Peyer's patch (tissue), 4 donors: ENCODE measurements at regions not wholly inside any gene's neighbourhood (a gene's known extent, or its start where the extent isn't known, plus 50 kb on each side); places are given as distances from the start of the nearest gene placed in this dataset.
A peak's percentile ranks its signal among the peaks of the same experiment; 100 is the strongest.

Source experiments
- DNase-seq, 3 donors: peaks; one replicate each; pipeline ENCODE4 v3.0.0-alpha.2; 2017 to 2019
- H3K27ac ChIP-seq, 4 donors: fragments of 200-600 bp; sonication (generic); one replicate each; pipeline ENCODE4 v1.5.1; 2016 to 2019
- H3K27me3 ChIP-seq, 2 donors: fragments of 200-600 bp; sonication (generic); one replicate each; pipeline ENCODE4 v1.5.1; 2019
- H3K36me3 ChIP-seq, 3 donors: fragments of 200-600 bp; sonication (generic); one replicate each; pipeline ENCODE4 v1.5.1; 2016 to 2019
- H3K4me1 ChIP-seq, 4 donors: fragments of 200-600 bp; sonication (generic); one replicate each; pipeline ENCODE4 v1.5.1; 2016 to 2019
- H3K4me3 ChIP-seq, 4 donors: fragments of 200-600 bp; sonication (generic); 1 replicate in 3 of 4; 2 replicates in 1 of 4; pipeline ENCODE4 v1.5.1; 2016 to 2019; ENCODE audit warnings: mild to moderate bottlenecking in 1 of 4
- H3K9me3 ChIP-seq, 4 donors: fragments of 200-600 bp; sonication (generic); one replicate each; pipeline ENCODE4 v1.5.1; 2016 to 2019; ENCODE audit warnings: mild to moderate bottlenecking in 1 of 4
- CTCF ChIP-seq, 6 experiments: fragments of 450-650 bp in 4 of 6; fragments of 200-600 bp in 2 of 6; sonication (generic) in 1 of 6; IDR thresholded peaks; one replicate each; pipeline ENCODE4 v1.5.1; 2017 to 2019; ENCODE audit warnings: antibody characterized with exemption in 6 of 6, mild to moderate bottlenecking in 3 of 6, moderate library complexity in 1 of 6
- POLR2A ChIP-seq, 2 donors: fragments of 450-650 bp; IDR thresholded peaks; one replicate each; pipeline ENCODE4 v1.5.1; 2017; ENCODE audit warnings: antibody characterized with exemption in 2 of 2, mild to moderate bottlenecking in 2 of 2, moderate library complexity in 2 of 2

DNA sequence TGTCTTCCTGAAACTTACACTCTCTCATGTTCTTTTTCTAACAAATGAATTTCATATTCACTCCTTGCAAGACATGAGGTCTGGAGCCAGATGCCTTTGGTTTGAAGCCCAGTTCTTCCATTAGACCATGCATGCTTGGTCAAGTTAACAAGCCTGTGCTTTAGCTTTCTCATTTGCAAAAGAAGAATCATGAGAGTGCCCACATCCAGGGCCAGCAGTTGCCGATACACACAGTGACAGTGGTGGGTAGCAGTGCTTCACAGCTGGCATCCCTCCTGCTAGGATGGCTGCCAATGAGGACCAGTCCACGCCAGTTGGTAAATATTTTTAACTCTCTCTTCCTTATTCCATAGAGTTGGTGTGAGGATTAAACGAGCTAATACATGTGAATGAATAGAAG lies 163.1 kb downstream of the PHLDA1 start:
- Histone ChIP-seq H3K4me1 (no peaks in the 10 kb centered on the region), H3K36me3 (no peaks in the 10 kb centered on the region), H3K9me3 (no peaks in the 10 kb centered on the region), H3K4me3 (no peak overlapping the region), H3K27me3 (no peaks in the 10 kb centered on the region), H3K27ac (no peak overlapping the region)
- TF ChIP-seq CTCF (IDR thresholded peaks at IDR 0.05) (no peak), POLR2A (IDR thresholded peaks at IDR 0.05) (no peak)
- no peak for DNase-seq

GRCh38 chr12:75865315-75865714 lies 166.3 kb downstream of the PHLDA1 start:
- no peak for DNase-seq
- no peaks in the 10 kb centered on the region for H3K27me3 ChIP-seq
- TF ChIP-seq CTCF (IDR thresholded peaks at IDR 0.05) = no peak
- TF ChIP-seq POLR2A (IDR thresholded peaks at IDR 0.05) = no peak
- no peak overlapping the region for H3K4me3 ChIP-seq
- no peaks in the 10 kb centered on the region for H3K9me3 ChIP-seq
- H3K4me1 ChIP-seq = no peaks in the 10 kb centered on the region
- no peak overlapping the region for H3K27ac ChIP-seq
- H3K36me3 ChIP-seq = no peaks in the 10 kb centered on the region

GRCh38 chr12:75864161-75864560 lies 167.4 kb downstream of the PHLDA1 start:
- H3K4me1 ChIP-seq = no peaks in the 10 kb centered on the region
- no peaks in the 10 kb centered on the region for H3K9me3 ChIP-seq
- no peaks in the 10 kb centered on the region for H3K36me3 ChIP-seq
- H3K27me3 ChIP-seq = no peaks in the 10 kb centered on the region
- H3K27ac ChIP-seq = no peak overlapping the region
- H3K4me3 ChIP-seq = no peak overlapping the region
- DNase-seq = no peak
- no peak for TF ChIP-seq CTCF (IDR thresholded peaks at IDR 0.05)
- no peak for TF ChIP-seq POLR2A (IDR thresholded peaks at IDR 0.05)

- H3K27ac ChIP-seq = peak overlapping the region in 1 of 4 donors; percentile 8
- no peaks in the 10 kb centered on the region for H3K27me3 ChIP-seq
- TF ChIP-seq POLR2A (IDR thresholded peaks at IDR 0.05) (no peak), CTCF (IDR thresholded peaks at IDR 0.05) (no peak)
- DNase-seq = no peak
- no peaks in the 10 kb centered on the region for H3K9me3 ChIP-seq
- no peak overlapping the region for H3K4me3 ChIP-seq
- H3K4me1 ChIP-seq = no peaks in the 10 kb centered on the region
- H3K36me3 ChIP-seq = no peaks in the 10 kb centered on the region
Measured at GRCh38 chr12:75863533-75863932, 168.0 kb downstream of the PHLDA1 start.

- peak overlapping the region in 1 of 4 donors; percentile 8 for H3K27ac ChIP-seq
- H3K36me3 ChIP-seq = no peaks in the 10 kb centered on the region
- H3K4me3 ChIP-seq = no peak overlapping the region
Measured at GRCh38 chr12:75862692-75863471, 168.7 kb downstream of the PHLDA1 start.

More at GRCh38 chr12:75862692-75863471, 168.7 kb downstream of the PHLDA1 start:
- no peak for DNase-seq
- H3K9me3 ChIP-seq = no peaks in the 10 kb centered on the region
- TF ChIP-seq POLR2A (IDR thresholded peaks at IDR 0.05) (no peak), CTCF (IDR thresholded peaks at IDR 0.05) (no peak)
- no peaks in the 10 kb centered on the region for H3K27me3 ChIP-seq
- no peaks in the 10 kb centered on the region for H3K4me1 ChIP-seq
